GM19397 (cell line): ENCODE measurements at regions not wholly inside any gene's neighbourhood (a gene's known extent, or its start where the extent isn't known, plus 50 kb on each side); places are given as distances from the start of the nearest gene placed in this dataset.
"Not testable (repeated sequence)": the region's sequence is repeated elsewhere in the genome, so short reads cannot be mapped to it uniquely, and the experiment has no call there.

ENCODE experiments used
- ATAC-seq: cut with Tn5 transposase; IDR thresholded peaks from one replicate; pipeline ENCODE4 v1.9.1; 2021; ENCODE audit warnings: mild to moderate bottlenecking, moderate library complexity; ENCODE audit not compliant: unreplicated experiment

DNA sequence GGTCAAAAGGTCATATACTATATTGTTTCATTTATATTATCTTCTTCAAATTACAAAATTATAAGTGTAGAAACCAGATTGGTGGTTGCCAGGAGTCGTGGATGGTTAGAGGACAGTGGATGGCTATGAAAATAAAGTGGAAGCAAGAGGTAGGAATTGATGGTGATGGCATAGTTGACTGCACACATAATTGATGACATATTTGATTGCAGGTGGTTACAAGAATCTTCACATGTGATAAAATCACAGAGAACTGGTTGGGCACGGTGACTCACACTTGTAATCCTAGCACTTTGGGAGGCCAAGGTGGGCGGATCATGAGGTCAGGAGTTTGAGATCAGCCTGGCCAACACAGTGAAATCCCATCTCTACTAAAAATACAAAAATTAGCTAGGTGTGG lies 723.6 kb downstream of the RFPL4B start:
- not testable (repeated sequence) for ATAC-seq

DNA sequence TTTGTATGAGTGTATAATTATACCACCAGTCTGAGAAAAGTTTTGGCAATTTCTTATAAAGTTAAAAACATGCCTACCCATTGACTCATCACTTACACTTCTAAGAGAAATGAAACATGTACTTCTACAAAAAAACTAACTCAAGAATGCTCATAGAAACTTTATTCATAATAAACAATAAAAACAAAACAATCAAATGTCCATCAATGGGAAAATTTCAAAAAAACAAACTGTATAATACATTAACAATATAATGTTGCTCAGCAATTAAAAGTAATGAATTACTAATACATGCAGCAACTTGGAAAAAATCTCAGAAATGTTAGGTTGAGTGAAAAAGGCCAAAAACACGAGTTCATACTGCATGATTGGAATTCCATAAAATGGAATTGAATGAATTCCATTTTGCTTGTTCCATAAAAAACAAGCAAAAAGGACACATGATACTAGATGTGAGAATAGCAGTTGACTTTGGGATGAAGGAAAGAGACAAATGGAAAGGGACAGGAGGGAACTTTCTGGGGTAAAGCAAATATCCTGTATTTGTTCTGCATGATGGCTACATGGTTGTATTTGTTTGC lies 726.6 kb downstream of the RFPL4B start:
- ATAC-seq, result no peak

DNA sequence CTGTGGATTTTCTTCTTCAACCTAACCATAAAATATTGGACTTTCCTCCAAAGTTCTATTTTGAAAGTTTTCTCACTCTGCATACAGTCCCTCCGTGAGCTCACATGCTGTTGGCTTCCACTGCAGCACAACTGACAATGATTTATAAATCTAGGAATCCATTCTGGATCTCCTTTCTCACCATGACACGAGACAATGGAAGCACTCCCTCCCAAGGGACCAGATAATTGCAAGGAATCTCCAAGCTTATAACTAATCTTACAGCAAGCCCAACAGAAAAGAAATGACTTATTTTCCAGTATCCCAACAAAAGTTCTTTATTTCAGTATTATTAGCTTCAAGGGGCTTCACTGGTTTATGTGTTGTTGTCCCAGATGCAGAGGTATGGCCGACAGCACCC lies 729.0 kb downstream of the RFPL4B start:
- ATAC-seq, result no peak

DNA sequence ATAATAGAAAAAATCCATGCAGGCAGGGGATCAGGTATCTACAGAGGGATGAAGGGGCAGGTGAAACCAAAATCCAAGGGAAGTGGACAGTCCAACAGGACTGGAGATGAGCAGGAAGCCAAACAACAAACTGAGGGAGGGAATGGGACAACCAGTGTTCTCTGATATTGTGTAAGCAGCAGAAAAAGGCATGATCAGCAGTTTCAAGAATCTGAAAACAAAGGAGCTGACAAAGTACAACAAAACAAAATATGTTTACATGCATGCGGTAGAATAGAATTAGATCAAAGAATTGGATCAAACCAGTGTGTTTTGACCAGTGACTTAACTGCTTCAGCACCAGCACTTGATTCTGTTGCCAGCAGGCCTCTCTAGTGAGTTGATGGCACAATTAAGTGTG lies 729.7 kb downstream of the RFPL4B start:
- ATAC-seq, result no peak

DNA sequence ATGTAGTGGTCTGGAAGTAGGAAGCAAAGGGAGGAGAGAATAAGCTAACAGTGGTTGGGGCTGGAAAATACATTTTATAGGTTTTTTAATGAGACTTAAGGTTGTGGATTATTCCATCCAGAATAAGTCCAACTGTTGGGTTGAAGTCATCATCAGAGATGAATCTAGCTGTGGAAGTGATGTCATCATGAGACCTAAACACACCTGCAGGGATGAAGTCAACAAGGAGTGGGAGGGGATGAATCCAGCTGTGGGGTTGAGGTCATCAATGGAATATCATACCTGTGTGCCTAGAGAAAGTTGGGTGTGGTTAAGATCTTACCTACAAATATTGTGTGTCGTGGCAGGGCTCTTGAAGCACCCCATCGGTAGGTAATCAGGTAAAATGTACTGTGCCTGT lies 730.7 kb downstream of the RFPL4B start:
- no peak for ATAC-seq

DNA sequence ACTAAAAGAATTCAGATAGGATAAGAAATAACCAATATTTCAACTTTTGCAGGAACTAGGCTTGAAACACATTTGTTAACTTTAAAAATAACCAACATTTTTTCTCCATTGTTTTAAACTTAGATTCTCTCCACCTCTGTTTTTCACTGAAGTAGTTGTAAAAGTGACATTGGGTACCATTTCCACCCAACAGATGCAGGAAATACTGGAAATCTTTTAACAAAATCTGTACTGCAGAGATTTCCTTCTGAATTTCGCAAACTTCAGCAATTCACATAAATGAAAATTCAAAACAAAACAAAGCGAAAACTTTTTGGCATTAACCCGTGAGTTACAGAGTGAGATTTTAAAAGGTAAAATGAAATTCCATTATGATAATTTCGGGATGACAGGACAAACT lies 731.7 kb downstream of the RFPL4B start:
- ATAC-seq, result no peak

DNA sequence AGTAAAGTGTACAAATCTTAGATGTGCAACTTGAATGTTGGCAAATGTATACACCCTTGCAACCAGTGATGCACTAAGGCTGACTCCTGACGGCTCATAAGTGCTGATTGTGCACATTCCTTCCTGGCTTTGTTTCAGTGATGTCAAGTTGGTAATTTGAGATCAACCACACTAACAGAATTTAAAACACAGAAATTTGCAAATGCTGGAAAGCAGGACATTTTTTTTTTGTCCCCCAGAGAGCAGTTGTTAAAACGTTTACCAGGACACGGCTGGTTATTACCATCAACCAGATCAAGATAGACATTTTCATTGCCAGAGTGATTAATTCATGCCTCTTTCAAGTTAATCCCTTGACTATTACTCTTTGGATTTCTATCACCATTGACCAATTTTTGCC lies 735.6 kb downstream of the RFPL4B start:
- no peak for ATAC-seq

DNA sequence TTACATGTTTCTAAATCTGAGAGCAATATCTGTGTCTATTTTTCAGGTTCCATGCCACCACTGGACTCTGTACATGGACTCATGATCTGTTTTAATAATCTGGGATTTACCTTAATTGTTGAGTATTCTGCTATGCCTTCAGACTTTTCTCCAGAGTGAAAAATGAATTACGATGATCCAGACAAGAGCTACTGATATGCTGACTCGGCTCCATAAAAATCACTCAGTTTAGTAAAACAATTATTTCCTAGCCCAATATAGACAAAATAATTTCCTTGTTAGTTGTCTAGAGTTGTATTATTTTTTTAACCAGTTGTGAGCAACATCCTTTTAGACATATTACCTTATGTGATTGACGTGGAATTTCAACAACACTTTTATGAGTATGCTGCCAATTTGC lies 736.8 kb downstream of the RFPL4B start:
- no peak for ATAC-seq

DNA sequence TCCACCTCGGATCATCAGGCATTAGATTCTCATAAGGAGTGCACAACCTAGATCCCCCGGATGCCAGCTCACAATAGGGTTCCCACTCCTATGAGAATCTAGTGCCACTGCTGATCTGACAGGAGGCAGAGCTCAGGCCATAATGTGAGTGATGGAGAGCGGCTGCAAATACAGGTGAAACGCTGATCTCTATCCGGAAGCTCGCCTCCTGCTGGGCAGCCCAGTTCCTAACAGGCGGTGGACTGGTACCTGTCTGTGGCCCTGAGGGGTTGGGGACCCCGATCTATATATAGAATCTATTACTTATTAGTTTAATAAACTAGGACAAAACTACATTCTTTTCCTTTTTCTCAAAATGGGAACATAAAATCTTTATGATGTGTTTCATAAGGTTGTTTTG lies 741.9 kb downstream of the RFPL4B start:
- no peak for ATAC-seq

DNA sequence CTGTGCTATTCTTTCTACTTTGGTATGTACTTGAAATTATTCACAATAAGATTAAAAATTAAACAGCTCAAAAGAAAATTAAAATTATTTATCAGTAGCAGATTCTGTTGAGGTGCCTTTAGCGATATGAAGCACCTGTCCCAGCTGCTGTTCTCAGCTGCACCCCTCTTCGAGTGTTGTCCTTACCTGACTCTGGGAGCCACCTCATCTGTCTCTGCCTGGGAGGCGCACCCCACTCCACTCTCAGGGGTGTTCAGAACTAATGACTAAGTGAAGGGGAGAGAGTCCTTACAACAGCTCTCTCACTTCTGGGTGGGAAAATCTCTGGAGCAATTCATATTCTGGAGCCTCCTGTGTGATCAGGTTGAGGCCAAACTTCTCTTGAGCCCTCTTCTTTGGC lies 745.7 kb downstream of the RFPL4B start:
- ATAC-seq, result no peak

DNA sequence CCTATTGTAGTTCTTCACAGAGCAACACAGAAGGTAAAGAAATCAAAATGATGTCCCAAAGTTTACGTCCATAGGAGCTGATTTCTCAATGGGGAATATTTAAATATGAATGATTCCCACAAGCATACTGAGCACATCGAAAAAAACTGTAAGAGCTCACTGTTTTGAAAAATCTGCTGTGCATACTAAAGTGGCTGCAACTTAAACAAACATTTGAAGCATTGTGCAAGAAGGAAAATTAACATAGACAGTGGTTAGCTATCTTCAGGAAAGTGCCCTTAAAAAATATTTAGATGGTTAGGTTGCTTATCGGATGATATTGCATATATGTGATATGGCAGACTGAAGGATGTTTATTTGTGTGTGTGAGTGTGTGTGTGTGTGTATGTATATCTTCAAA lies 747.6 kb downstream of the RFPL4B start:
- no peak for ATAC-seq

DNA sequence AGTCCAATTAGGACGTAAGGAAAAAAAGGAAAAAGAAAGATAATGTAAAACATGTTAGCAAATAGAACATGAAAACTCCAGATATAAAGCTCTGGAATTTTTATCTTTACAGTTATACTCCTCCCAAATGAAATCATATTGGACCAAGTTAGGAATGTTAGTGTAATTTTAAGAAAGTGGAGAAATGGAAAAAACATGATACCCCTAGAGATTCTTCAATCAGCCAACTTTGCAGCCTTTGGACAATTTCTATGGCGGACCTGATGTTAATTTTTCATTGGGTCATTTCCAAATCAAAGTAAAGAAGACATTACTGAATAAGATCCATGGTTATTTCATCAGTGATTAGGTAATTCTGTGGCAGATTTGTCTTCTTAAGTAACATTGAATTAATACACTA lies 748.7 kb downstream of the RFPL4B start:
- no peak for ATAC-seq

DNA sequence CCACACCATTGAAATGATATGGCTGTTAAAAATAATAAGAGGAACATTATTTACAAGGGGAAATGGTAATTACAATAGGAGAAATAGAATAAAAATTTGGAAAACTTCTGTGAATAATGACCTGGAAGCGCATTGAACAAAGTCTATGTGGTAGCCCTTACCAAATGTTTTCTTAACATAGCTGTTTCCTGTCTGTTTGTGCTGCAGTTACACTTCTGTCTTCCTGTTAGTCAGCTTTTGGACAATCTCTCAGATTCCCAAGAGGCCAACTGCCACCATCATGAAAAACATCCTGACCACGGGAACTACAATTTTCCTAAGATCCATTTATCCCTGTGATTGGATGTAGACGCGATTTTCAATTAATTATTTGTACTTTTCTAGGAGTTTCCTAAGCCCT lies 754.4 kb upstream of the MARCKS start:
- no peak for ATAC-seq

DNA sequence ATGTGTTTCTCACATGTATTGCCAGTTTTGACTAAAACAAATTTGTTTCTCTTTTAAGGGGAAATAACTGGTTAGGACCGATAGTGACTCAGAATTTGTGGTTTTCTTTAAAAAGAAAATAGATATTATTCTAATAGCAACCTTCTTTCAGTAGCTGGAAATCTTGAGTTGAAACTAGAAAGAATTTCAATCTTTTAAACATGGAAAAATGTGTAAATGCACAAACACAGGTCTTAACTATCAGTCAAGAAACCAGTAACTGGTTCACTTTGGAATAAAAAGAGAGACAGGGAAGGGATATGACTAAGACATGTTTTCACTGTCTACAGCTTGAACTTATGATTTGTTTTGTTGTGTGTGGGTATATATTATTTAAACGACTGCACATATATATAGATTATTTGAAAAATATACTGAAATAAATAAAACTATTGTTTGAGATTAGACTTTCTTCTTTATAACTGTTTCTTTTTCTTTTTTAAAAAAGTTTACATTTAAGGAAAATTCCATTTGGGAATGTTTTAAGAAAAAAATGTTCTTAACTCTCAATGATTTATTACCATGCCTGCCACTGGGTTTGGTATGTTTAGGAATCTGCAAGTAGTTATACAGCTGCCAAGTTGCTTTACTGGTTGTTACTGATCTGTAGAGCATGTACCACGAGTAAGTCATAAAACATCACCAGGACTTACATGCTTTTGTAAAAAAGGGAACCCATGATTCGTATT lies 753.3 kb upstream of the MARCKS start:
- no peak for ATAC-seq

DNA sequence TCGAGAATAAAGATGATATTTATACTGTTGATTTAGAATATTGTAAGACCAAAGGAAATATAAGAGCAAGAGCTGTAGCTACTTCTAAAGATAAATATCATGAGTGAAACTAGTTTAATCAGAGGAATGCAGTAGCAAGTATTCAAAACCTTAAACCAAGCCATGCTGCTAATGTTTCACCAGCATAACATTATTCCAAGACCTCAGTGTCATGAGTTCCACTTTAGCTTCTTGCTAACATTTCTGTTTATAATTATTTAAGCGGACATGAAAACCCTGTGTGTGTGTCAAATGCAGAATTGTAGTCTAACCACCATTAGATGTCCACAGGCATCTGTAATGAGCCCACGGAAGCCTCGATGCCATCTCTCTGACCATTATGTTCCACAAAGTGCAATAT lies 752.6 kb upstream of the MARCKS start:
- no peak for ATAC-seq

DNA sequence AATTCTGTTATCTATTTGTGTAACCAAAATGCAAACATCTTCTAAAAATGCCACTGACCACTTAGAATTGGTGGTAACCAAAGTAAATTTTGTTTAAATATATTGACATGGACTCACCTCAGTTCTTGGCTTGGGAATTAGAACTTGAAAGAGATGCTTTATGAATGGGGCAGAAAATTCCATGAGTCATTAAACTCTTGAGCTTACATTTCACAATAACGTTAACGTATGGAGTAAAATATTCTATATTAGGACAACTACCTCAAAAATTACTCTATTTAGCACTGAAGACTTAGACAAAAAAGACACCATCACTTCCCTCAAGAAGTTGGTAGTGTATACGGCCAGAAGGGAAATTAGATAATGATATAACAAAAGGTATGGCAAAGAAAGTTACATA lies 752.2 kb upstream of the MARCKS start:
- no peak for ATAC-seq

DNA sequence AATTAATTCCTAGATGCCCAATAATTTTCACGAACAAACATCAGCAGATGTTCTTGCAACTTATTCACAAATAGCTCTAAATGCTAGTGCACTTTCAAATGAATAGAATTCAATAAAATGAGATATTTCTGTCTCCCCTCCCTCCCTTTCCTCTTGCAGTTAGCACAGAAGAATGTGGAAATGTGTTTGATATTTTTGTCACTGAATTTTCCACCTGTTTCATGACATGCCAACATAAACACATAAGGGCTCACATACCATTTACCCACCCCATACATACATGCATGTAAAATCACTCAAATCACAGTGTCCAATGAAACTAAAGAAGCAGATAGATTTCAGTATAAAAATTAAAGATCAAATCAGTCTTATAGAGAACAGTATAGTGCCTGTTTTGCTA lies 746.9 kb upstream of the MARCKS start:
- no peak for ATAC-seq

DNA sequence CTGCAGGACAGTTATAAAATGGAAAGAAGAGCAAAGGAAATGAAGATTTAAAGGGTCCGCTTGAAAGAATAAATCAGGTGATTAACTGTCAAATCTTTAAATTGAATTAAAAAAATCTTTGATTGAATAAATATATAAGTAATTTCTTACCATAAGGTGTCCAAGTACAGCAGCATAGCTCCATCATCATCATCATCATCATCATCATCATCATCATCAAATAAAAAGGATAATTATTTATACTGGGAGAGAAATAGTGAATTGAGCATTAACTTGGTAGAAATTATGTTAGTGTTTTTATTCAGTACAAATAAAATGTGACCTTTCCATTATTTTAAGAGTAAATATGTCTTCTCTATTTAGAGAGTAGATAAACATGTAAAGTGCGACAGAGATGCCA lies 745.6 kb upstream of the MARCKS start:
- no peak for ATAC-seq

DNA sequence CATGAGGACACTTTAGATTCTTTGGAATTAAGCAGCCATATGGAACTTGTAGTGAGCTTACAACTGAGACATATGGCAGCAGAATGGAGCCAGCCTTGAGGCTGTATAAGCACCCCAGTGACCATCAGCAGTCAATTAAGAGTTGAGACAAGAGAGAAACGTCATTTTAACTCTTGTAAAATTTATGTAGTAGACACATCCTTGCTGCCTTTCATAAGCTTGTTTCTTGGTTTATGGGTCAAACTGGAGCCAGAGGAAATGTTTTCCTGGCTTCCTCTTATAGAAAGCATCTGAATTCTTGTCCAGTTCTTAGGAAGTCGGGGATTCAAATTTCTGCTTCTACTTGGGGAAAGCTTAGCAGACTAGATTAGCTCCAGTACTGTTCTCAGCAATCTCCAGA lies 745.1 kb upstream of the MARCKS start:
- no peak for ATAC-seq

DNA sequence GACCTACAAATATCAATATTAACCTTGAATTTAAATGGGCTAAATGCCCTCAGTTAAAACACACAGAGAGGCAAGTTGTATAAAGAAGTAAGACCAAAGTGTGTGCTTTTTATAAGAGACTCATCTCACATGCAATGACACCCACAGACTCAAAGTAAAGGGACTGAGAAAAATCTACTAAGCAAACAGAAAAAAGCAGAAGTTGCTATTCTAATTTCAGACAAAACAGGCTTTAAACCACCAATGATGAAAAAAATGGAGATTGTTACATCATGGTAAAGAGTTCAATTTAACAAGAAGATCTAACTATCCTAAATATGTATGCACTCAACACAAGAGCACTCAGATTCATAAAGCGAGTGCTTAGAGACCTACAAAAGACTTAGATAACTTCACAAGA lies 741.9 kb upstream of the MARCKS start:
- no peak for ATAC-seq

DNA sequence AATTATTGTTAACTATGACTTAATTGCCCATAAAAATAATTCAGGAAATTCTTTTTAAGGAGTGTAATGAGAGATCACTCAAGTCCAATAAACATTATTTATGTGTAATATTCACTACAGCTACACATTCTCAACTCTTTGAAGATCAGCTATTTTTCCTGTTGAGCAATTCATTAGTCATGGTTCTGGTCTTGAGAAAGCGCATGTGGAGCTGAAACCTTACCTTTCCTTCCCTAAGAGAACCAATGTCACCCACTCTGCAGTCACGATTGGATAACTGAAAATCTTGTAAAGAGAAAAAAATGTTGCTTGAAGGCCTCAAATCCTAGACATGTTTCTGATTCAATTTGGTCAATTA lies 736.9 kb upstream of the MARCKS start:
- no peak for ATAC-seq

DNA sequence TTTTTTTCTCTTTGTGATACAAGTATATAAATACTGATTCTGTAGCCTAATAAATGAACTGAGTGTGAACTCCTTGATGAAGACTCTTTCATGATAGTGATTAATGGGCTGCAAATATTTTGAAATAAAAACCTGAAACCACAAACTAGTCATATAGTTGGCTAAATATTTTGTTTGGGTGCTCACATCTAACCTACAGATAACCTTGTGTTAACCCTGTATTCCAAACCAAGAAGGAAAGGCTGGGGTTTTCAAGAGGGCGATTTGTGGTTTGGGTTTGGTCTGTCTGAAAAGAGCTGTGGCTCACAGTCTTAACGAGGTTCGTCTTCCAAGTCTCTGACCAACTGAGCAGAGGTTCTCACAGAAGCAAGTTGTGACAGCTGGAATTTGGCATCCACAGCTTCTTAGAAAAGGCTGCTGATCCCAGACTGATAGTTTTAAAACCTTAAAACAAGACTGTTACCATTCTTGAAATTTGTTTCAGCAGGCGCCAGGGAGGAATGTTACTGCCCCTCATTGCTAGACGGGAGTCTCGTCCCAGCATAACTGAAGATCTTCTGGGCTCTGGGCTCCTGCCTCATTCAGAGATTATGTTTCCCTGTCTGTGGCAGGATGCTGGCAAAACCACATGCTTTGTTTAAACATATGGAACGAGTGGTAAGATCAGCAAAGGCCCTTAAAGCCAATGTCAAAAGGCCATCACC lies 736.4 kb upstream of the MARCKS start:
- no peak for ATAC-seq

DNA sequence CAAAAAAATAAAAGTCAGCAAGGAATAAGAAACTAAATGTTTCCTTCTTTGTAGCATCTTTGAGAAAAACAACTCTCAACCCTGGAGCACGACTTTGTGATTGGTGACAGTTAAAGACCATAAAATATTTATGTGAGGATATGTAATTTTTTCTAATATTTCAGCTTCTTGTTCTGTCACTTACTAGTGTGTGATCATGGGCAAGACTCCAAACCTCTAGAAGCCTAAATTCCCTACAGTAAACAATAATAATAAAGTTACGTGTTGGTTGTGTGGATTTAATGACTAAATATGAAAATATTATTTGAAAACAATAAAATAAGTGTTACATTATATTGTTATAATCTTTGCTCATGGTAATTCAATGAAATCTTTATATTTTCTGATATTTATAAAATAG lies 735.6 kb upstream of the MARCKS start:
- ATAC-seq, result no peak
